ENCODE measurements at regions not wholly inside any gene's neighbourhood (a gene's known extent, or its start where the extent isn't known, plus 50 kb on each side); places are given as distances from the start of the nearest gene placed in this dataset.

DNA sequence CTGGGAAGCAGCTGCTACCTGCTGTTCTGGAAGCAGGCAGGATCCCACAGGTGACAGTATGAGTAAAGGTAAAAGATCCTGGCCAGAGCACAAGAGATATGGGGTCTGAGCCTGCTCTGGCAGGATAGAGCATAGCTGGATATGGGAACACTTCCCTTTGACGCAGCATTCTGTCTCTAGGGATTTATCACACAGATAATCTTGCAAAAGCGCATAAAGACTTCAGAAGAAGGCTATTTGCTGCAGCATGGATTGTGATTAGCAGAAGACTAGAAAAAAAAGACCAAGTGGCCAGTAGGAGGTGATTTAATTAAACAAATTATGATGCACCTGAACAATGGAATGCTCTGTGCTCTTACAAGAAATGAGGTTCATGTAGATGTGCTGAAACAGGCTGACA, 52.4 kb upstream of the PWWP2A start:
- no TSS peak for BruUV-seq (replicated peaks)
- Histone ChIP-seq H3K4me2 (no peak overlapping the region), H4K20me1 (ENCODE audit: insufficient read depth) (no peaks in the 10 kb centered on the region), H3K79me2 (ENCODE audit: low read depth) (no peaks in the 10 kb centered on the region), H3K27ac (no peak overlapping the region), H3K9me2 (ENCODE audit: insufficient read depth) (no peaks in the 10 kb centered on the region), H3K27me3 (ENCODE audit: insufficient read depth, low read depth) (no peaks in the 10 kb centered on the region), H3K36me3 (ENCODE audit: low read depth) (no peaks in the 10 kb centered on the region), H3K4me3 (no peak overlapping the region), H3F3A (ENCODE audit: insufficient read depth, low read depth) (peaks cover 9% of the 10 kb centered on the region; the same call in 1 of the 2 replicates), H3K4me1 (replicated peaks; ENCODE audit: insufficient read depth) (peaks cover 19% of the 10 kb centered on the region), H3K9me3 (ENCODE audit: insufficient read depth, low read depth) (no peaks in the 10 kb centered on the region), H2AFZ (no peak overlapping the region)
- intact Hi-C loops (cut with micrococcal nuclease; ENCODE audit: unreplicated experiment), result no loop called here
- CTCF ChIA-PET, result no interaction called here
- no peak for TF ChIP-seq EZH2 (IDR thresholded peaks at IDR 0.05; ENCODE audit: low read depth)
- TF ChIP-seq, protein P1, sequence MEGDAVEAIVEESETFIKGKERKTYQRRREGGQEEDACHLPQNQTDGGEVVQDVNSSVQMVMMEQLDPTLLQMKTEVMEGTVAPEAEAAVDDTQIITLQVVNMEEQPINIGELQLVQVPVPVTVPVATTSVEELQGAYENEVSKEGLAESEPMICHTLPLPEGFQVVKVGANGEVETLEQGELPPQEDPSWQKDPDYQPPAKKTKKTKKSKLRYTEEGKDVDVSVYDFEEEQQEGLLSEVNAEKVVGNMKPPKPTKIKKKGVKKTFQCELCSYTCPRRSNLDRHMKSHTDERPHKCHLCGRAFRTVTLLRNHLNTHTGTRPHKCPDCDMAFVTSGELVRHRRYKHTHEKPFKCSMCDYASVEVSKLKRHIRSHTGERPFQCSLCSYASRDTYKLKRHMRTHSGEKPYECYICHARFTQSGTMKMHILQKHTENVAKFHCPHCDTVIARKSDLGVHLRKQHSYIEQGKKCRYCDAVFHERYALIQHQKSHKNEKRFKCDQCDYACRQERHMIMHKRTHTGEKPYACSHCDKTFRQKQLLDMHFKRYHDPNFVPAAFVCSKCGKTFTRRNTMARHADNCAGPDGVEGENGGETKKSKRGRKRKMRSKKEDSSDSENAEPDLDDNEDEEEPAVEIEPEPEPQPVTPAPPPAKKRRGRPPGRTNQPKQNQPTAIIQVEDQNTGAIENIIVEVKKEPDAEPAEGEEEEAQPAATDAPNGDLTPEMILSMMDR (conservative IDR thresholded peaks at IDR 0.05), result no peak
- POLR2A ChIA-PET (ENCODE audit: unreplicated experiment), result no interaction called here
- DNase-seq, result no peak

DNA sequence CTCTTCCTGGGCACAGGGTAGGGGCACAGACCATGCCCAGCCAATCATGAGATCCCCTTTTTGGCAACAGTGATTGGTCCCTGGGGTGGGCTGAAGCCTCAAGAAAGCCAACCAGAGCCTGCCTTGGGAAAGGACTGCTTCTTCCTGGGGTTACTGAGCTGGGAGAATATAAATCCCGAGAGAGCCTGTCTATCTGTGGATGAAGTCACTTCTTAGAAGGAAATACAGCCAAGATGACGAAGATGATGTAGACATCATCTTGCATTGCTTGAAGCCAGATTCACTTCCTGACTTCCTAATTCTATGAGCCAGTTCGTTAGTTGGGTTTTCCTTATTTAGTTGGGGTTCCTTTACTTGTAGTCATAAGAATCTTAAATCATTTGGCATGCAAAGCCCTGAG, 50.1 kb upstream of the PWWP2A start:
- intact Hi-C loops (cut with micrococcal nuclease; ENCODE audit: unreplicated experiment), result no loop called here
- Histone ChIP-seq H3K4me2 (no peak overlapping the region), H4K20me1 (ENCODE audit: insufficient read depth) (no peaks in the 10 kb centered on the region), H3K4me3 (no peak overlapping the region), H3F3A (ENCODE audit: insufficient read depth, low read depth) (peaks cover 29% of the 10 kb centered on the region; the same call in 1 of the 2 replicates), H3K36me3 (ENCODE audit: low read depth) (no peaks in the 10 kb centered on the region), H3K27ac (no peak overlapping the region), H3K27me3 (ENCODE audit: insufficient read depth, low read depth) (no peaks in the 10 kb centered on the region), H2AFZ (no peak overlapping the region), H3K9me2 (ENCODE audit: insufficient read depth) (no peaks in the 10 kb centered on the region), H3K9me3 (ENCODE audit: insufficient read depth, low read depth) (no peaks in the 10 kb centered on the region), H3K4me1 (replicated peaks; ENCODE audit: insufficient read depth) (peaks cover 36% of the 10 kb centered on the region), H3K79me2 (ENCODE audit: low read depth) (no peaks in the 10 kb centered on the region)
- ChIA-PET CTCF (no interaction called here), POLR2A (ENCODE audit: unreplicated experiment) (no interaction called here)
- BruUV-seq (replicated peaks), result no TSS peak
- TF ChIP-seq, protein P1 (conservative IDR thresholded peaks at IDR 0.05), result no peak
- TF ChIP-seq EZH2 (IDR thresholded peaks at IDR 0.05; ENCODE audit: low read depth), result no peak
- no peak for DNase-seq
